Immature natural killer cell (primary cell): ENCODE measurements at regions not wholly inside any gene's neighbourhood (a gene's known extent, or its start where the extent isn't known, plus 50 kb on each side); places are given as distances from the start of the nearest gene placed in this dataset.
"Not testable (repeated sequence)": the region's sequence is repeated elsewhere in the genome, so short reads cannot be mapped to it uniquely, and the experiment has no call there.

Experiments used
- DNase-seq, 3 donors: peaks; one replicate each; pipeline ENCODE4 v3.0.0; 2022; ENCODE audit warnings: mixed read lengths in 1 of 3
- H3K27ac Mint-ChIP-seq, 6 donors: one replicate each; pipeline ENCODE4 v1.8.0; 2020; ENCODE audit warnings: mixed read lengths in 6 of 6, mild to moderate bottlenecking in 5 of 6, inconsistent platforms in 4 of 6, moderate library complexity in 3 of 6
- H3K27me3 Mint-ChIP-seq, 3 donors: one replicate each; pipeline ENCODE4 v1.8.0; 2020 to 2021; ENCODE audit warnings: low read depth in 3 of 3, mild to moderate bottlenecking in 3 of 3, mixed read lengths in 3 of 3, moderate library complexity in 3 of 3, inconsistent platforms in 1 of 3
- H3K36me3 Mint-ChIP-seq, 3 donors: one replicate each; pipeline ENCODE4 v1.8.0; 2020; ENCODE audit warnings: mixed read lengths in 3 of 3, inconsistent platforms in 2 of 3, mild to moderate bottlenecking in 2 of 3
- H3K4me1 Mint-ChIP-seq, 2 donors: one replicate each; pipeline ENCODE4 v1.8.0; 2020; ENCODE audit warnings: inconsistent platforms in 2 of 2, mild to moderate bottlenecking in 2 of 2, mixed read lengths in 2 of 2, moderate library complexity in 1 of 2
- H3K4me3 Mint-ChIP-seq, 5 donors: one replicate each; pipeline ENCODE4 v1.8.0; 2020; ENCODE audit warnings: mild to moderate bottlenecking in 5 of 5, mixed read lengths in 5 of 5, inconsistent platforms in 3 of 5, moderate library complexity in 3 of 5
- H3K9me3 Mint-ChIP-seq, 6 donors: one replicate each; pipeline ENCODE4 v1.8.0; 2020; ENCODE audit warnings: mild to moderate bottlenecking in 6 of 6, mixed read lengths in 6 of 6, inconsistent platforms in 4 of 6, moderate library complexity in 3 of 6

GRCh38 chr12:13417516-13417915 lies 221.0 kb downstream of the EMP1 start:
- H3K27me3 Mint-ChIP-seq, result peaks cover 0 to 7% (median 3%) of the 10 kb centered on the region in 3 donors
- no peak overlapping the region for H3K27ac Mint-ChIP-seq
- H3K9me3 Mint-ChIP-seq, result peaks cover 0 to 7% (median 0%) of the 10 kb centered on the region in 6 donors
- H3K4me3 Mint-ChIP-seq, result no peak overlapping the region
- H3K4me1 Mint-ChIP-seq, result no peaks in the 10 kb centered on the region
- no peaks in the 10 kb centered on the region for H3K36me3 Mint-ChIP-seq
- no peak for DNase-seq

- no peak overlapping the region for H3K4me3 Mint-ChIP-seq
- H3K4me1 Mint-ChIP-seq, result no peaks in the 10 kb centered on the region
- H3K27me3 Mint-ChIP-seq, result peaks cover 0 to 7% (median 4%) of the 10 kb centered on the region in 3 donors
- H3K36me3 Mint-ChIP-seq, result peaks cover 0 to 7% (median 0%) of the 10 kb centered on the region in 3 donors
- peaks cover 6 to 27% (median 13%) of the 10 kb centered on the region in 6 donors for H3K9me3 Mint-ChIP-seq
- H3K27ac Mint-ChIP-seq, result no peak overlapping the region
- no peak for DNase-seq
Observed at GRCh38 chr12:13411287-13411686, 214.8 kb downstream of the EMP1 start.

- no peak for DNase-seq
- Mint-ChIP-seq H3K9me3 (peaks cover 4 to 12% (median 8%) of the 10 kb centered on the region in 6 donors), H3K27ac (no peak overlapping the region), H3K4me3 (no peak overlapping the region), H3K4me1 (no peaks in the 10 kb centered on the region), H3K36me3 (peaks cover 0 to 7% (median 0%) of the 10 kb centered on the region in 3 donors), H3K27me3 (peaks cover 0 to 8% (median 5%) of the 10 kb centered on the region in 3 donors)
Observed at GRCh38 chr12:13405961-13406703, 209.6 kb downstream of the EMP1 start.

GRCh38 chr12:13404631-13405473 lies 208.3 kb downstream of the EMP1 start:
- Mint-ChIP-seq H3K27ac (no peak overlapping the region), H3K4me1 (no peaks in the 10 kb centered on the region), H3K9me3 (peaks cover 0 to 3% (median under 1%) of the 10 kb centered on the region in 6 donors), H3K4me3 (no peak overlapping the region), H3K36me3 (no peaks in the 10 kb centered on the region), H3K27me3 (peaks cover 0 to 7% (median 5%) of the 10 kb centered on the region in 3 donors)
- DNase-seq, result no peak

- DNase-seq, result no peak
- H3K27me3 Mint-ChIP-seq, result peaks cover 0 to 7% (median 3%) of the 10 kb centered on the region in 3 donors
- no peak overlapping the region for H3K4me3 Mint-ChIP-seq
- peaks cover 0 to 2% (median 0%) of the 10 kb centered on the region in 6 donors for H3K9me3 Mint-ChIP-seq
- no peak overlapping the region for H3K27ac Mint-ChIP-seq
- no peaks in the 10 kb centered on the region for H3K36me3 Mint-ChIP-seq
- H3K4me1 Mint-ChIP-seq, result no peaks in the 10 kb centered on the region
Observed at GRCh38 chr12:13404111-13404628, 207.6 kb downstream of the EMP1 start.

GRCh38 chr12:13391375-13391774 lies 194.8 kb downstream of the EMP1 start:
- not testable (repeated sequence) for H3K36me3 Mint-ChIP-seq, DNase-seq, H3K27me3 Mint-ChIP-seq, H3K4me3 Mint-ChIP-seq, H3K4me1 Mint-ChIP-seq, H3K27ac Mint-ChIP-seq, H3K9me3 Mint-ChIP-seq

GRCh38 chr12:13390918-13391317 lies 194.4 kb downstream of the EMP1 start:
- DNase-seq, result no peak
- H3K36me3 Mint-ChIP-seq, result no peaks in the 10 kb centered on the region

GRCh38 chr12:13390381-13390861 lies 193.9 kb downstream of the EMP1 start:
- no peak overlapping the region for H3K27ac Mint-ChIP-seq
- peaks cover 0 to 4% (median 0%) of the 10 kb centered on the region in 6 donors for H3K9me3 Mint-ChIP-seq
- H3K36me3 Mint-ChIP-seq, result no peaks in the 10 kb centered on the region
- H3K4me1 Mint-ChIP-seq, result no peaks in the 10 kb centered on the region
- DNase-seq, result no peak
- H3K27me3 Mint-ChIP-seq, result peaks cover 0 to 2% (median 0%) of the 10 kb centered on the region in 3 donors
- no peak overlapping the region for H3K4me3 Mint-ChIP-seq

More at GRCh38 chr12:13390918-13391317, 194.4 kb downstream of the EMP1 start:
- no peak overlapping the region for H3K4me3 Mint-ChIP-seq
- peaks cover 0 to 2% (median 0%) of the 10 kb centered on the region in 3 donors for H3K27me3 Mint-ChIP-seq
- H3K9me3 Mint-ChIP-seq, result peaks cover 0 to 4% (median 0%) of the 10 kb centered on the region in 6 donors
- H3K4me1 Mint-ChIP-seq, result no peaks in the 10 kb centered on the region
- H3K27ac Mint-ChIP-seq, result no peak overlapping the region

- Mint-ChIP-seq H3K36me3 (no peaks in the 10 kb centered on the region), H3K27ac (no peak overlapping the region), H3K27me3 (peaks cover 0 to 2% (median 2%) of the 10 kb centered on the region in 3 donors), H3K9me3 (peaks cover 0 to 4% (median 0%) of the 10 kb centered on the region in 6 donors), H3K4me1 (no peaks in the 10 kb centered on the region), H3K4me3 (no peak overlapping the region)
- no peak for DNase-seq
Observed at GRCh38 chr12:13387101-13387500, 190.6 kb downstream of the EMP1 start.

GRCh38 chr12:13386323-13387039 lies 190.0 kb downstream of the EMP1 start:
- Mint-ChIP-seq H3K27ac (no peak overlapping the region), H3K4me3 (no peak overlapping the region), H3K27me3 (peaks cover 0 to 2% (median 2%) of the 10 kb centered on the region in 3 donors), H3K9me3 (peaks cover 0 to 4% (median 0%) of the 10 kb centered on the region in 6 donors), H3K36me3 (no peaks in the 10 kb centered on the region), H3K4me1 (no peaks in the 10 kb centered on the region)
- DNase-seq, result no peak

- H3K4me1 Mint-ChIP-seq, result no peaks in the 10 kb centered on the region
- DNase-seq, result no peak
- peaks cover 1 to 3% (median 2%) of the 10 kb centered on the region in 3 donors for H3K27me3 Mint-ChIP-seq
- H3K36me3 Mint-ChIP-seq, result no peaks in the 10 kb centered on the region
- H3K27ac Mint-ChIP-seq, result no peak overlapping the region
- H3K4me3 Mint-ChIP-seq, result no peak overlapping the region
- peaks cover 0 to 2% (median 0%) of the 10 kb centered on the region in 6 donors for H3K9me3 Mint-ChIP-seq
Observed at GRCh38 chr12:13383379-13383778, 186.9 kb downstream of the EMP1 start.

GRCh38 chr12:13380297-13380696 lies 183.8 kb downstream of the EMP1 start:
- no peak overlapping the region for H3K27ac Mint-ChIP-seq
- no peaks in the 10 kb centered on the region for H3K4me1 Mint-ChIP-seq
- no peak overlapping the region for H3K4me3 Mint-ChIP-seq
- DNase-seq, result no peak
- H3K9me3 Mint-ChIP-seq, result peaks cover 0 to 2% (median 0%) of the 10 kb centered on the region in 6 donors
- no peaks in the 10 kb centered on the region for H3K36me3 Mint-ChIP-seq
- peaks cover 2 to 3% (median 3%) of the 10 kb centered on the region in 3 donors for H3K27me3 Mint-ChIP-seq

GRCh38 chr12:13379531-13380188 lies 183.1 kb downstream of the EMP1 start:
- no peaks in the 10 kb centered on the region for H3K36me3 Mint-ChIP-seq
- no peaks in the 10 kb centered on the region for H3K4me1 Mint-ChIP-seq
- no peak for DNase-seq
- no peak overlapping the region for H3K4me3 Mint-ChIP-seq
- H3K27me3 Mint-ChIP-seq, result peaks cover 0 to 3% (median 3%) of the 10 kb centered on the region in 3 donors
- H3K9me3 Mint-ChIP-seq, result peaks cover 0 to 2% (median 0%) of the 10 kb centered on the region in 6 donors
- H3K27ac Mint-ChIP-seq, result no peak overlapping the region
